ENCODE measurements at regions not wholly inside any gene's neighbourhood (a gene's known extent, or its start where the extent isn't known, plus 50 kb on each side); places are given as distances from the start of the nearest gene placed in this dataset.

- peaks cover 4% of the 10 kb centered on the region for H3K9me3 Mint-ChIP-seq
- H3K36me3 ChIP-seq: no peaks in the 10 kb centered on the region
- H3K36me3 Mint-ChIP-seq: no peaks in the 10 kb centered on the region
- no peak overlapping the region for H3K27ac Mint-ChIP-seq
- no peaks in the 10 kb centered on the region for H3K9me3 ChIP-seq (ENCODE audit: low read depth)
- no peak for DNase-seq (ENCODE audit: low spot score)
- TF ChIP-seq CTCF (IDR thresholded peaks at IDR 0.05): no peak
- no peak for TF ChIP-seq EZH2phosphoT487 (IDR thresholded peaks at IDR 0.05)
- TF ChIP-seq EZH2 (IDR thresholded peaks at IDR 0.05): no peak
- no peaks in the 10 kb centered on the region for H4K20me1 ChIP-seq (ENCODE audit: low read depth)
- peaks cover 11% of the 10 kb centered on the region for H3K4me1 ChIP-seq
- H2AFZ ChIP-seq (replicated peaks): no peak overlapping the region
- no peak overlapping the region for H3K4me3 Mint-ChIP-seq
- no peaks in the 10 kb centered on the region for H3K79me2 ChIP-seq (ENCODE audit: low read depth)
- no peaks in the 10 kb centered on the region for H3F3A ChIP-seq (ENCODE audit: low read depth)
- no peaks in the 10 kb centered on the region for H3K27me3 ChIP-seq
- H3K4me1 Mint-ChIP-seq: peaks cover 20% of the 10 kb centered on the region
- H3K4me3 ChIP-seq: no peak overlapping the region
- peaks cover 10% of the 10 kb centered on the region for H3K27me3 Mint-ChIP-seq (ENCODE audit: insufficient read depth, low read depth)
- H3K27ac ChIP-seq: no peak overlapping the region
- H3K4me2 ChIP-seq: no peak overlapping the region
- H3K9ac ChIP-seq: no peak overlapping the region
Observed at GRCh38 chr3:194854206-194854605, 168.5 kb downstream of the FAM43A start.

GRCh38 chr3:194854659-194855390 lies 169.1 kb downstream of the FAM43A start:
- no peak overlapping the region for H2AFZ ChIP-seq (replicated peaks)
- no peak overlapping the region for H3K27ac Mint-ChIP-seq
- TF ChIP-seq EZH2 (IDR thresholded peaks at IDR 0.05) (no peak), CTCF (IDR thresholded peaks at IDR 0.05) (no peak)
- peaks cover 11% of the 10 kb centered on the region for H3K4me1 ChIP-seq
- no peaks in the 10 kb centered on the region for H3F3A ChIP-seq (ENCODE audit: low read depth)
- H3K4me3 Mint-ChIP-seq: no peak overlapping the region
- H3K9me3 Mint-ChIP-seq: peaks cover 4% of the 10 kb centered on the region
- H3K79me2 ChIP-seq (ENCODE audit: low read depth): no peaks in the 10 kb centered on the region
- H3K27ac ChIP-seq: no peak overlapping the region
- H3K9ac ChIP-seq: no peak overlapping the region
- no peaks in the 10 kb centered on the region for H3K36me3 ChIP-seq
- H3K36me3 Mint-ChIP-seq: no peaks in the 10 kb centered on the region
- peaks cover 20% of the 10 kb centered on the region for H3K4me1 Mint-ChIP-seq
- no peaks in the 10 kb centered on the region for H3K27me3 ChIP-seq
- no peaks in the 10 kb centered on the region for H3K9me3 ChIP-seq (ENCODE audit: low read depth)
- no peak overlapping the region for H3K4me3 ChIP-seq
- H3K4me2 ChIP-seq: no peak overlapping the region
- no peaks in the 10 kb centered on the region for H4K20me1 ChIP-seq (ENCODE audit: low read depth)
- no peak for DNase-seq (ENCODE audit: low spot score)
- peaks cover 12% of the 10 kb centered on the region for H3K27me3 Mint-ChIP-seq (ENCODE audit: insufficient read depth, low read depth)

GRCh38 chr3:194856296-194856695 lies 170.6 kb downstream of the FAM43A start:
- no peaks in the 10 kb centered on the region for H3K27me3 ChIP-seq
- H3K4me3 ChIP-seq: no peak overlapping the region
- DNase-seq (ENCODE audit: low spot score): no peak
- H3F3A ChIP-seq (ENCODE audit: low read depth): no peaks in the 10 kb centered on the region
- no peak overlapping the region for H3K9ac ChIP-seq
- peaks cover 20% of the 10 kb centered on the region for H3K4me1 Mint-ChIP-seq
- H3K27ac ChIP-seq: no peak overlapping the region
- H3K9me3 ChIP-seq (ENCODE audit: low read depth): no peaks in the 10 kb centered on the region
- no peak overlapping the region for H3K4me3 Mint-ChIP-seq
- no peaks in the 10 kb centered on the region for H3K36me3 ChIP-seq
- no peak overlapping the region for H3K4me2 ChIP-seq
- H3K36me3 Mint-ChIP-seq: no peaks in the 10 kb centered on the region
- H4K20me1 ChIP-seq (ENCODE audit: low read depth): no peaks in the 10 kb centered on the region
- no peak overlapping the region for H2AFZ ChIP-seq (replicated peaks)
- peaks cover 4% of the 10 kb centered on the region for H3K9me3 Mint-ChIP-seq
- peaks cover 11% of the 10 kb centered on the region for H3K4me1 ChIP-seq
- no peak for TF ChIP-seq CTCF (IDR thresholded peaks at IDR 0.05)
- no peak for TF ChIP-seq EZH2phosphoT487 (IDR thresholded peaks at IDR 0.05)
- no peak for TF ChIP-seq EZH2 (IDR thresholded peaks at IDR 0.05)
- H3K27me3 Mint-ChIP-seq (ENCODE audit: insufficient read depth, low read depth): peaks cover 11% of the 10 kb centered on the region
- H3K27ac Mint-ChIP-seq: no peak overlapping the region
- no peaks in the 10 kb centered on the region for H3K79me2 ChIP-seq (ENCODE audit: low read depth)
